ENCODE measurements at regions not wholly inside any gene's neighbourhood (a gene's known extent, or its start where the extent isn't known, plus 50 kb on each side); places are given as distances from the start of the nearest gene placed in this dataset.

- TF ChIP-seq KDM1A (IDR thresholded peaks at IDR 0.05; ENCODE audit: borderline replicate concordance, low read length): no peak
These were observed 67.4 kb upstream of the TLE3 start (continued) for GRCh38 chr15:70164910-70165715.

All from H1 (cell line).